ENCODE measurements at regions not wholly inside any gene's neighbourhood (a gene's known extent, or its start where the extent isn't known, plus 50 kb on each side); places are given as distances from the start of the nearest gene placed in this dataset.

- no peak for TF ChIP-seq CTCF (IDR thresholded peaks at IDR 0.05)
- TF ChIP-seq POLR2A (IDR thresholded peaks at IDR 0.05): no peak
These were observed 59.6 kb upstream of the IQSEC1 start for GRCh38 chr3:13132731-13133410.

Data from stomach (tissue), 4 donors.